Fibroblast of skin of back (primary cell): ENCODE measurements at regions not wholly inside any gene's neighbourhood (a gene's known extent, or its start where the extent isn't known, plus 50 kb on each side); places are given as distances from the start of the nearest gene placed in this dataset.
"Not testable (repeated sequence)": the region's sequence is repeated elsewhere in the genome, so short reads cannot be mapped to it uniquely, and the experiment has no call there.

Experiments used
- DNase-seq: peaks from one replicate; pipeline ENCODE4 v3.0.0-alpha.2; 2013

- no peak for DNase-seq
These were observed 68.1 kb upstream of the IFFO2 start for GRCh38 chr1:19024532-19024931.

- no peak for DNase-seq
These were observed 67.3 kb upstream of the IFFO2 start for GRCh38 chr1:19023787-19024186.

- DNase-seq: no peak
These were observed 65.4 kb upstream of the IFFO2 start for GRCh38 chr1:19021845-19022244.

GRCh38 chr1:19019288-19019687, 62.8 kb upstream of the IFFO2 start:
- DNase-seq: not testable (repeated sequence)

DNA sequence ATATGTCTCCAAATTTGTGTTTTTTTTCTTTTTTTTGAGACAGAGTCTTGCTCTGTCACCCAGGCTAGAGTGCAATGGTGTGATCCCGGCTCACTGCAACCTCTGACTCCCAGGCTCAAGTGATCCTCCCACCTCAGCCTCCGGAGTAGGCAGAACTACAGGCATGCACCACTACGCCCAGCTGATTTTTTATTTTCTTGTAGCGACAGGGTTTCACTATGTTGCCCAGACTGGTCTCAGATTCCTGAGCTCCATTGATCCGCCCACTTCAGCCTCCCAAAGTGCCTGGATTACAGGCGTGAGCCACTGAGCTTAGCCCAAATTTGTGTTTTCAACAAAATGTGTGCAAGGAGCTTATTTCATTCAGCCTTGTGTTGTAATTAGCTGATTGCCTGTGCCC, 59.0 kb upstream of the IFFO2 start:
- DNase-seq: no peak

- DNase-seq: no peak
These were observed 58.3 kb upstream of the IFFO2 start for GRCh38 chr1:19014765-19015164.

GRCh38 chr1:19013826-19014548, 57.5 kb upstream of the IFFO2 start:
- DNase-seq: no peak

DNA sequence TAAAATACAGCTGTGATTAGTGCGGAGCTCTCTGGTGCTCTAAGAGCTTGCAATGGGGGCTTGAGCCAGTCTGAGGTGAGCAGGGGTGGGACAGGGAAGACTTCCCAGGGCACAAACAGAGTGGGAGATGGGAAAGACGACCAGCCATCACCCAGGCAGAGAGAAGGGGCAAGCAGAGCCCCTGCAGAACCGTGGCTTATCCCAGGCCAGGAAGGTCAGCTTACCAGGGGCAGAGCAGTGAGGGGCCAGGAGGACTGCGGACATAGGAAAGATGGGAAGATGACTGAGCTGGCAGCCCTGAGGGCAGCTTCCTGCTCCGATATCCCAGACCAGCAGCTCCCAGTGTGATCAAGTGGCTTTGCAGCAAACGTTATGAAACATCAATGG, 55.4 kb upstream of the IFFO2 start:
- DNase-seq: no peak

GRCh38 chr1:19010995-19011844, 54.7 kb upstream of the IFFO2 start:
- DNase-seq: peak; percentile 99

GRCh38 chr1:19010503-19010902, 54.0 kb upstream of the IFFO2 start:
- DNase-seq: peak; percentile 15

DNA sequence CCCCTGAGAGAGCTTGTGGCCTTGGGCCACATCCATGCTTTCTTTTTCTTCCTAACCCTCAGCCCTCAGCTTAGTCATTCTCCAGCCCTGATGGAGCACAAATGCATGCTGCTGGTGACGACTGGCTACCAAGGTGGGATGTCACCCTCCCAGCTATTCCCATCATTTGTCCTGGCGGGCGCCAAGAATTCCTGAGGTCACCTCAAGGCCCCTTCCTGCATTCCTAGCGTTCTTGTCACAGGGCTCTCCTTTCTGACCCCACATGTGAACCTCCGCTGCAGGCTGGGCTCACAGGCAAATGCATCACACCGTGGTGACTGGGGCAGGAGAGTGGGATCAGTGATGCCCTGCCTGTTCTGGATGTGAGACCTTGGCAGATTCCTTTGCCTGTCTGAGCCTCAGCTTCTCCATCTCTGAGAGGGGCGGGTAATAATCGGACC, 53.4 kb upstream of the IFFO2 start:
- DNase-seq: peak; percentile 97

- DNase-seq: no peak
These were observed 52.8 kb upstream of the IFFO2 start for GRCh38 chr1:19009126-19009881.

- no peak for DNase-seq
These were observed 51.3 kb upstream of the IFFO2 start for GRCh38 chr1:19007491-19008441.

GRCh38 chr1:19006837-19007271, 50.4 kb upstream of the IFFO2 start:
- DNase-seq: no peak
